Caco-2 (cell line): ENCODE measurements at regions not wholly inside any gene's neighbourhood (a gene's known extent, or its start where the extent isn't known, plus 50 kb on each side); places are given as distances from the start of the nearest gene placed in this dataset.

Experiments
- BruUV-seq: library from RNA; stranded (reverse); fragments of 400-500 nt; replicated peaks from 2 replicates; lab custom pipeline; 2021; lab: Mats Ljungman, UMichigan
- CTCF ChIA-PET: fragments of 300-600 bp; sonication (Branson Sonifier 250); formaldehyde crosslinking; loops from one replicate; lab custom pipeline; 2022; ENCODE audit warnings: antibody characterized with exemption; lab: Charles Lee
- POLR2A ChIA-PET: fragments of 300-600 bp; sonication (Branson Sonifier 250); formaldehyde crosslinking; loops from one replicate; lab custom pipeline; 2022; ENCODE audit warnings: antibody characterized with exemption; lab: Charles Lee
- DNase-seq, 2 experiments: peaks; one replicate each; pipeline versions ENCODE4 v3.0.0 to v3.0.0-alpha.2; 2020 to 2022
- H3K27me3 ChIP-seq: replicated peaks from 2 replicates; pipeline ENCODE4 v1.6.0; 2011; ENCODE audit warnings: low read length; ENCODE audit not compliant: control insufficient read depth, insufficient read depth
- H3K36me3 ChIP-seq: 2 replicates; pipeline ENCODE4 v1.5.1; 2011; ENCODE audit warnings: low read length; ENCODE audit not compliant: control insufficient read depth, insufficient read depth
- H3K4me1 ChIP-seq: fragments of 250-450 bp; sonication (Bioruptor Pico); 2 replicates; pipeline ENCODE4 v1.5.1; 2020; ENCODE audit warnings: mild to moderate bottlenecking
- H3K4me3 ChIP-seq: 2 replicates; pipeline ENCODE4 v1.5.1; 2011; ENCODE audit warnings: low read depth, mild to moderate bottlenecking, control low read depth, low read length
- H3K9me3 ChIP-seq: fragments of 250-450 bp; sonication (Bioruptor Pico); 2 replicates; pipeline ENCODE4 v1.5.1; 2020; ENCODE audit warnings: mild to moderate bottlenecking, moderate library complexity
- H3K27ac Mint-ChIP-seq: one replicate; pipeline ENCODE4 v1.8.0; 2022; ENCODE audit warnings: mixed read lengths; ENCODE audit not compliant: unreplicated experiment
- H3K27me3 Mint-ChIP-seq: one replicate; pipeline ENCODE4 v1.8.0; 2022; ENCODE audit warnings: mixed read lengths; ENCODE audit not compliant: insufficient read depth, unreplicated experiment
- H3K36me3 Mint-ChIP-seq: one replicate; pipeline ENCODE4 v1.8.0; 2022; ENCODE audit warnings: mild to moderate bottlenecking, mixed read lengths; ENCODE audit not compliant: insufficient read depth, unreplicated experiment
- H3K4me1 Mint-ChIP-seq: one replicate; pipeline ENCODE4 v1.8.0; 2022; ENCODE audit warnings: low read depth, mixed read lengths; ENCODE audit not compliant: unreplicated experiment
- H3K4me3 Mint-ChIP-seq: one replicate; pipeline ENCODE4 v1.8.0; 2022; ENCODE audit warnings: mild to moderate bottlenecking, moderate library complexity, mixed read lengths; ENCODE audit not compliant: unreplicated experiment
- H3K9me3 Mint-ChIP-seq: one replicate; pipeline ENCODE4 v1.8.0; 2022; ENCODE audit warnings: mixed read lengths; ENCODE audit not compliant: unreplicated experiment
- CTCF ChIP-seq, 2 experiments: fragments of 200-600 bp in 1 of 2; IDR thresholded peaks; 1 replicate in 1 of 2; 2 replicates in 1 of 2; pipeline versions ENCODE4 v1.5.1 to v1.8.0; 2011 to 2022; ENCODE audit warnings: antibody characterized with exemption in 1 of 2, control low read depth in 1 of 2, inconsistent platforms in 1 of 2, low read depth in 1 of 2, low read length in 1 of 2, mild to moderate bottlenecking in 1 of 2, moderate library complexity in 1 of 2; ENCODE audit not compliant: insufficient read depth in 1 of 2, severe bottlenecking in 1 of 2, unreplicated experiment in 1 of 2
- intact Hi-C: fragments of 100-400 bp; cut with micrococcal nuclease; formaldehyde crosslinking; loops from one replicate; pipeline ENCODE4 v1.10.0; 2022; ENCODE audit not compliant: unreplicated experiment

DNA sequence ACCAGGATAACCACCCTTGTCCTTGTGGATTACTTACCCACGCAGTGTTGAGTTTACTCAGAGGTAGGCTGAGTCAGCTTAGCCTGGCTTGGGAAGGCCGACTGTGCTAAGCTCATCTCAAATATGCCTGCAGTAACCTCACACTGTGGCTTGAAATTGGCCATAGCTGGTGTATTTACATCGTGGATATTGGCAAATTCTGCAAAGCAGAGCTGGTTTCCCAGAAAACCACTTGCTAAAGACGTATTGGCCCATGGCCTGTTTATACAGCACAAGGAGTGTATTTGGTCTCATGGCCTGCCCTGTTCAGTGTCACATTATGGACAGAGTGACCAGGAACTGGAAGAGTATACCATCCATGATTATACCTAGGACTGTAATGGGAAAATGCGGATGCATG lies 170.5 kb upstream of the UBE3A start:
- H3K9me3 Mint-ChIP-seq = no peaks in the 10 kb centered on the region

GRCh38 chr15:25608926-25609325 lies 170.1 kb upstream of the UBE3A start:
- Histone ChIP-seq H3K27me3 (no peaks in the 10 kb centered on the region), H3K4me3 (no peak overlapping the region), H3K36me3 (no peaks in the 10 kb centered on the region), H3K9me3 (peaks cover 6% of the 10 kb centered on the region; the same call in 1 of the 2 replicates), H3K4me1 (peaks cover 12% of the 10 kb centered on the region)
- Mint-ChIP-seq H3K9me3 (no peaks in the 10 kb centered on the region), H3K4me1 (peaks cover 7% of the 10 kb centered on the region), H3K27me3 (no peaks in the 10 kb centered on the region), H3K4me3 (no peak overlapping the region), H3K27ac (no peak overlapping the region), H3K36me3 (no peaks in the 10 kb centered on the region)
- no TSS peak for BruUV-seq
- intact Hi-C loops = loop anchor here (5.0 kb wide), 1 partner anchor 63 kb away; no protein-coding TSS in a partner anchor
- POLR2A ChIA-PET = no interaction called here
- no peak for TF ChIP-seq CTCF (IDR thresholded peaks at IDR 0.05; ENCODE audit: insufficient read depth in 1 of 2, low read depth in 1 of 2, low read length in 1 of 2, severe bottlenecking in 1 of 2, unreplicated experiment in 1 of 2)
- CTCF ChIA-PET = no interaction called here
- peak; percentile 58 to 64 for DNase-seq

More for the DNA sequence above, 170.5 kb upstream of the UBE3A start:
- ChIA-PET CTCF (no interaction called here), POLR2A (no interaction called here)
- Histone ChIP-seq H3K27me3 (no peaks in the 10 kb centered on the region), H3K9me3 (peaks cover 6% of the 10 kb centered on the region; the same call in 1 of the 2 replicates), H3K4me3 (no peak overlapping the region), H3K36me3 (no peaks in the 10 kb centered on the region), H3K4me1 (peaks cover 12% of the 10 kb centered on the region)
- Mint-ChIP-seq H3K36me3 (no peaks in the 10 kb centered on the region), H3K4me3 (no peak overlapping the region), H3K27me3 (no peaks in the 10 kb centered on the region), H3K4me1 (peaks cover 7% of the 10 kb centered on the region), H3K27ac (no peak overlapping the region)
- no TSS peak for BruUV-seq
- intact Hi-C loops = loop anchor here (5.0 kb wide), 1 partner anchor 63 kb away; no protein-coding TSS in a partner anchor
- no peak for DNase-seq
- no peak for TF ChIP-seq CTCF (IDR thresholded peaks at IDR 0.05; ENCODE audit: insufficient read depth in 1 of 2, low read depth in 1 of 2, low read length in 1 of 2, severe bottlenecking in 1 of 2, unreplicated experiment in 1 of 2)

DNA sequence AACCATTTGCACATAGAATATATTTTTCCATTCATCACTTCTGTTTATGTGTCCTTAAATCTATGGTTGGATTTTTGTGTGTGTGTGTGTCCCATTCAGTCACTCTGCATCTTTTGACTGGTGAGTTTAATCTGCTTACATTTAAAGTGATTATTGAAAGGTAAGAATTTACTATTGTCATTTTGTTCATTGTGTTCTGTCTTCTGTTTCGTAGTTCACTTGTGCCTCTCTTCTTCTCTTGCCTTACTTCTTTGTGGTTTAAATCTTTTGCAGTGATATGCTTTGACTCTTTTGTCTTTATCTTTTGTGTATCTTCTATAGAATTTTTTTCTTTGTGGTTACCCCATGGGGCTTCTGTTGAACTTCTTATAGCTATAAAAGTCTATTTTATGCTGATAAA lies 166.3 kb upstream of the UBE3A start:
- POLR2A ChIA-PET = no interaction called here
- no peak for DNase-seq
- H3K4me1 ChIP-seq = peaks cover 12% of the 10 kb centered on the region
- H3K4me3 Mint-ChIP-seq = no peak overlapping the region
- H3K27ac Mint-ChIP-seq = no peak overlapping the region
- TF ChIP-seq CTCF (IDR thresholded peaks at IDR 0.05; ENCODE audit: insufficient read depth in 1 of 2, low read depth in 1 of 2, low read length in 1 of 2, severe bottlenecking in 1 of 2, unreplicated experiment in 1 of 2) = no peak
- BruUV-seq = no TSS peak
- H3K36me3 Mint-ChIP-seq = no peaks in the 10 kb centered on the region
- no peaks in the 10 kb centered on the region for H3K9me3 Mint-ChIP-seq
- H3K9me3 ChIP-seq = peaks cover 7% of the 10 kb centered on the region; the same call in 1 of the 2 replicates
- H3K4me1 Mint-ChIP-seq = peaks cover 7% of the 10 kb centered on the region
- no peaks in the 10 kb centered on the region for H3K27me3 ChIP-seq
- H3K36me3 ChIP-seq = no peaks in the 10 kb centered on the region
- H3K27me3 Mint-ChIP-seq = no peaks in the 10 kb centered on the region
- intact Hi-C loops = loop anchor here (5.0 kb wide), 1 partner anchor 67 kb away; no protein-coding TSS in a partner anchor
- H3K4me3 ChIP-seq = no peak overlapping the region
- CTCF ChIA-PET = no interaction called here
